Motor neuron (in vitro differentiated cells): ENCODE measurements at regions not wholly inside any gene's neighbourhood (a gene's known extent, or its start where the extent isn't known, plus 50 kb on each side); places are given as distances from the start of the nearest gene placed in this dataset.
"Not testable (repeated sequence)": the region's sequence is repeated elsewhere in the genome, so short reads cannot be mapped to it uniquely, and the experiment has no call there.

ENCODE experiments used
- ATAC-seq, 8 experiments: fragments of 200-7000 bp; cut with Tn5 transposase; replicated peaks in 6 of 8; 2 replicates each; pipeline ENCODE4 v1.8.0; 2021; ENCODE audit warnings: mild to moderate bottlenecking in 8 of 8, moderate library complexity in 8 of 8
- H3K27ac ChIP-seq, 2 donors: fragments of 250-450 bp; sonication (Bioruptor Pico); 2 replicates each; pipeline ENCODE4 v1.9.0; 2021; ENCODE audit warnings: antibody characterized with exemption in 2 of 2, mild to moderate bottlenecking in 2 of 2, moderate library complexity in 1 of 2
- H3K4me1 ChIP-seq, 2 donors: fragments of 250-450 bp; sonication (Bioruptor Pico); replicated peaks in 1 of 2; 2 replicates each; pipeline ENCODE4 v1.6.1; 2021; ENCODE audit warnings: antibody characterized with exemption in 2 of 2, mild to moderate bottlenecking in 2 of 2, moderate library complexity in 1 of 2
- H3K4me3 ChIP-seq, 5 donors: fragments of 250-450 bp; sonication (Bioruptor Pico); 2 replicates each; pipeline ENCODE4 v1.9.0; 2021; ENCODE audit warnings: antibody characterized with exemption in 5 of 5, mild to moderate bottlenecking in 5 of 5, moderate library complexity in 4 of 5
- WGBS, 10 experiments: fragments of 450-650 bp; shearing (Covaris generic); methylation state at CpG; one replicate each; pipeline ENCODE4 v1.0.0; 2022; 5-methylcytosine and 5-hydroxymethylcytosine counted together
- in situ Hi-C, 9 experiments: fragments of 400-800 bp; cut with MboI; loops; one replicate each; pipeline ENCODE4 v1.15.0; 2021; ENCODE audit warnings: low sequenced_read_pairs in 9 of 9, low pct_unique_long_range_greater_than_20kb in 2 of 9; ENCODE audit not compliant: unreplicated experiment in 9 of 9

DNA sequence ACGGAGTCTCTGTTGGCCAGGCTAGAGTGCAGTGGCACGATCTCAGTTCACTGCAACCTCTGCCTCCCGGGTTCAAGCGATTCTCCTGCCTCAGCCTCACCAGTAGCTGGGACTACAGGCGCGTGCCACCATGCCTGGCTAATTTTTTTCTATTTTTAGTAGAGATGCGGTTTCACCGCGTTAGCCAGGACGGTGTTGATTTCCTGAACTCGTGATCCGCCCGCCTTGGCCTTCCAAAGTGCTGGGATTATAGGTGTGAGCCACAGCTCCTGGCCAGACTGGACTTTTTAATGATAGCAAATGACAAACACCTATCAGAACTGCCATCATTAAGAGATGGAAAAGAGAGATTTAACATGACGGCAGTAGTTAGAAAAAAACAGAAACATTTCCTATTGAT is 707.9 kb downstream of the NTRK3 start:
- ATAC-seq, in situ Hi-C loops, H3K4me1 ChIP-seq, H3K27ac ChIP-seq, H3K4me3 ChIP-seq: not testable (repeated sequence)
- WGBS, 10 experiments: 29 to 100% (median 93%) methylated on average over 1 to 11 of the region's 14 CpGs; no CpG with 5 or more reads in 2 of the 10 experiments

- Histone ChIP-seq H3K27ac (no peak overlapping the region), H3K4me3 (no peak overlapping the region), H3K4me1 (no peaks in the 10 kb centered on the region)
- WGBS, 10 experiments: 0 to 100% (median 60%) methylated on average over 1 to 3 of the region's 3 CpGs; no CpG with 5 or more reads in 5 of the 10 experiments
- in situ Hi-C loops: no loop called here
- ATAC-seq: peak in 3 of 8 experiments; percentile 38 to 95 (median 84)
Measured at GRCh38 chr15:87547470-87548181, 708.9 kb downstream of the NTRK3 start.

- WGBS, 10 experiments: 0 to 89% (median 45%) methylated on average over 1 to 3 of the region's 3 CpGs
- Histone ChIP-seq H3K4me3 (no peak overlapping the region), H3K4me1 (no peaks in the 10 kb centered on the region), H3K27ac (no peak overlapping the region)
- in situ Hi-C loops: no loop called here
- no peak for ATAC-seq
Measured at GRCh38 chr15:87538327-87538834, 718.2 kb downstream of the NTRK3 start.

DNA sequence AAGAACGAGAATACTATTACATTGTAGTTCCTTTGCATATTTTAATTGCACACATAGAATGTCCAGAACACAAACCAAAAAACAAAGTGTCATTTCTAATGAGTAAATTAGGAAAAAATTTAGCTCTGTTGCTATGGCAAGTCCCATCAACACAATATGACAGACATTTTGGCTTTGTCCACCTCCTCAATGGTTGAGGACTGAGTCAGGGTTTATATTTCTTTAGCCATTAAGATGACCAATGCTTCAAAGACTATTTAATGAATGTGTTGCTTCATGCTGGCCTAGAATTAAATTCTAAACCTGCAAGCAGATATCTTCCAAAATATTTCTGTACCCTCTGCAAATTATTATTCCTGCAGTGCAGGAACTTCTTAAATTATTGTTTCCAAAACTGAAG is 719.2 kb downstream of the NTRK3 start:
- Histone ChIP-seq H3K4me3 (no peak overlapping the region), H3K27ac (no peak overlapping the region), H3K4me1 (no peaks in the 10 kb centered on the region)
- 10 to 89% (median 71%) methylated on average over 1 of the region's 1 CpG; no CpG with 5 or more reads in 4 of the 10 experiments for WGBS, 10 experiments
- in situ Hi-C loops: no loop called here
- no peak for ATAC-seq

GRCh38 chr15:87533637-87534036 is 722.9 kb downstream of the NTRK3 start:
- in situ Hi-C loops, H3K27ac ChIP-seq, H3K4me1 ChIP-seq, ATAC-seq, H3K4me3 ChIP-seq: not testable (repeated sequence)
- WGBS, 10 experiments: 0 to 86% (median 35%) methylated on average over 1 of the region's 1 CpG; no CpG with 5 or more reads in 6 of the 10 experiments

DNA sequence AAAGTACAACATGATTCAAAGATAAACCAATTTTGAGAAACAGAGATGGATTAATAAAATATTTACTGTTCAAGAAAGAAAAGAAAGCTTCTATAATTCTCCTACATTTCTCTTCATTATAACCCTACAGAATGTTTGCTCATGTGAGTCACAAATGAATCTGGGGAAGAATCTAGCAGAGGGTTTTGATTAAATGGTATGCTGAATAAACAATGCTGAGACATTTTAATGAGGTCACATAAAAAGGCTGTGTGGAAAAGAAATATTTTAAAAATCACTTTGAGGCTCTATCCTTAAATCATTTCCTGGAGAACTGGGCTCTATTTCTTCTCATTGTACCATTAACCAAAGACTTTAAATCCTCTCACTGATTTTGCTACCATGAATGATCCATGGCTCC is 727.7 kb downstream of the NTRK3 start:
- peak in 4 of 8 experiments; percentile 46 to 64 (median 62) for ATAC-seq
- in situ Hi-C loops: no loop called here
- no peak overlapping the region for H3K27ac ChIP-seq
- H3K4me1 ChIP-seq: no peaks in the 10 kb centered on the region
- no peak overlapping the region for H3K4me3 ChIP-seq

GRCh38 chr15:87527875-87528274 is 728.7 kb downstream of the NTRK3 start:
- ATAC-seq: no peak
- Histone ChIP-seq H3K4me3 (no peak overlapping the region), H3K4me1 (no peaks in the 10 kb centered on the region), H3K27ac (no peak overlapping the region)
- in situ Hi-C loops: no loop called here
- 10 to 100% (median 67%) methylated on average over 1 to 2 of the region's 2 CpGs; no CpG with 5 or more reads in 2 of the 10 experiments for WGBS, 10 experiments

- in situ Hi-C loops: no loop called here
- Histone ChIP-seq H3K27ac (no peak overlapping the region), H3K4me1 (no peaks in the 10 kb centered on the region), H3K4me3 (no peak overlapping the region)
- ATAC-seq: peak in 2 of 8 experiments; percentile 29 to 34
- WGBS, 10 experiments: 20 to 90% (median 72%) methylated on average over 1 to 4 of the region's 4 CpGs; no CpG with 5 or more reads in 1 of the 10 experiments
Measured at GRCh38 chr15:87527416-87527815, 729.1 kb downstream of the NTRK3 start.

- H3K4me1 ChIP-seq: no peaks in the 10 kb centered on the region
- H3K4me3 ChIP-seq: no peak overlapping the region
- no peak overlapping the region for H3K27ac ChIP-seq
- in situ Hi-C loops: no loop called here
- ATAC-seq: peak in 3 of 8 experiments; percentile 33 to 85 (median 83)
- WGBS, 10 experiments: 0 to 100% (median 97%) methylated on average over 1 to 2 of the region's 2 CpGs; no CpG with 5 or more reads in 2 of the 10 experiments
Measured at GRCh38 chr15:87523516-87523915, 733.0 kb downstream of the NTRK3 start.

GRCh38 chr15:87522997-87523396 is 733.5 kb downstream of the NTRK3 start:
- 40 to 100% (median 73%) methylated on average over 1 of the region's 1 CpG; no CpG with 5 or more reads in 4 of the 10 experiments for WGBS, 10 experiments
- no peak overlapping the region for H3K27ac ChIP-seq
- in situ Hi-C loops: no loop called here
- no peak overlapping the region for H3K4me3 ChIP-seq
- peak in 3 of 8 experiments; percentile 28 to 39 (median 31) for ATAC-seq
- H3K4me1 ChIP-seq: no peaks in the 10 kb centered on the region

GRCh38 chr15:87518957-87519356 is 737.6 kb downstream of the NTRK3 start:
- in situ Hi-C loops: no loop called here
- ATAC-seq: no peak
- Histone ChIP-seq H3K27ac (no peak overlapping the region), H3K4me1 (no peaks in the 10 kb centered on the region), H3K4me3 (no peak overlapping the region)
- WGBS, 10 experiments: 0 to 89% (median 49%) methylated on average over 1 to 3 of the region's 3 CpGs; no CpG with 5 or more reads in 2 of the 10 experiments

- Histone ChIP-seq H3K4me1 (no peaks in the 10 kb centered on the region), H3K27ac (no peak overlapping the region), H3K4me3 (no peak overlapping the region)
- ATAC-seq: no peak
- 0 to 100% (median 89%) methylated on average over 1 to 2 of the region's 2 CpGs for WGBS, 10 experiments
- in situ Hi-C loops: no loop called here
Measured at GRCh38 chr15:87508086-87508485, 748.5 kb downstream of the NTRK3 start.

GRCh38 chr15:87502173-87502572 is 754.4 kb downstream of the NTRK3 start:
- no peak overlapping the region for H3K4me3 ChIP-seq
- ATAC-seq: no peak
- H3K4me1 ChIP-seq: peaks cover 7 to 12% of the 10 kb centered on the region in 2 donors
- 100% methylated on average over 2 of the region's 2 CpGs; no CpG with 5 or more reads in 9 of the 10 experiments for WGBS, 10 experiments
- no peak overlapping the region for H3K27ac ChIP-seq
- in situ Hi-C loops: no loop called here

GRCh38 chr15:87500240-87500639 is 756.3 kb downstream of the NTRK3 start:
- Histone ChIP-seq H3K27ac (no peak overlapping the region), H3K4me3 (no peak overlapping the region), H3K4me1 (peaks cover 7 to 12% of the 10 kb centered on the region in 2 donors)
- in situ Hi-C loops: no loop called here
- WGBS, 10 experiments: 2 to 92% (median 78%) methylated on average over 1 to 7 of the region's 7 CpGs; no CpG with 5 or more reads in 2 of the 10 experiments
- peak in 5 of 8 experiments; percentile 79 to 97 (median 82) for ATAC-seq
